ENCODE measurements at regions not wholly inside any gene's neighbourhood (a gene's known extent, or its start where the extent isn't known, plus 50 kb on each side); places are given as distances from the start of the nearest gene placed in this dataset.
"Not testable (repeated sequence)": the region's sequence is repeated elsewhere in the genome, so short reads cannot be mapped to it uniquely, and the experiment has no call there.

DNA sequence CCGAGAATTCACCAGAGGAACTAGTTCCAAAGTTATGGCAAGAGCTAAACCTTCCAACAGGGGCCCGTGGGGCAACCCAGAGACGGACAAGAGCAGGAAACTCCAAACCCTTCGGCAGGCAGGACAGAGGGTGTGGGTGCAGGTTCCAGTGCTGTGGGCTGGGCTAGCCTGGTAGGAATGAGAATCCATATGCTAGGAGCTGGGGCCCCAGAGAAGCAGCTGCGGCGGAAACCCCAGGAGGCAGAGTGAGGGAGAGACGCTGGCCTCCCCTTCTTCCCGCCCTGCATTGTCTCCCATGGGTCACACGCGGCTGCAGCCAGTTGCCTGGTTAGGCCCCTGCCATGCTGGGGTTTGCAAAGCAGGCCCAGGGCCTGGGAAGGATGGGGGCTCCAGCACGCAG, 126.2 kb upstream of the ALDH3B2 start:
- in situ Hi-C loops (cut with HindIII; ENCODE audit: low sequenced_read_pairs); H3K4me3 ChIP-seq (ENCODE audit: low read depth, low read length); DNase-seq (ENCODE audit: low read depth, low spot score): not testable (repeated sequence)

DNA sequence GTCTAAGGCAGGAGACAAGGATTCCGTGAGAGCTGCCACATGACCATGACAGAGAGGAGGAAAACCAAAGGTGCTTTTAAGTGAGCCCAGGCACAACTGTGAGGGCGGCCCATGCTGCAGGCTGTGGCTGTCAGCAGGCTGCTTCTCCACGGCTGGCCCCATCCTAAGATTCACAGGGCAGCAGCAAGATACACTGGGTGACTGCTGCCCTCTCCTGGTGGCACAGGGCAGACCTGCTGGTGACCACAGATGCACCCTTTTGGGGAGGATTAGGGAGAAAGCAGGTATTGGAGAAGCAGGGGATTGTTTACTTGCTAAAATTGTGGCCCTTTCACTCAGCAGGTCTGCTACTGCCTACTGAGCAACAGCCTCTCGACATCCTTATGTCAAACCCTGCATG, 125.4 kb upstream of the ALDH3B2 start:
- H3K4me3 ChIP-seq (ENCODE audit: low read depth, low read length); in situ Hi-C loops (cut with HindIII; ENCODE audit: low sequenced_read_pairs); DNase-seq (ENCODE audit: low read depth, low spot score): not testable (repeated sequence)

DNA sequence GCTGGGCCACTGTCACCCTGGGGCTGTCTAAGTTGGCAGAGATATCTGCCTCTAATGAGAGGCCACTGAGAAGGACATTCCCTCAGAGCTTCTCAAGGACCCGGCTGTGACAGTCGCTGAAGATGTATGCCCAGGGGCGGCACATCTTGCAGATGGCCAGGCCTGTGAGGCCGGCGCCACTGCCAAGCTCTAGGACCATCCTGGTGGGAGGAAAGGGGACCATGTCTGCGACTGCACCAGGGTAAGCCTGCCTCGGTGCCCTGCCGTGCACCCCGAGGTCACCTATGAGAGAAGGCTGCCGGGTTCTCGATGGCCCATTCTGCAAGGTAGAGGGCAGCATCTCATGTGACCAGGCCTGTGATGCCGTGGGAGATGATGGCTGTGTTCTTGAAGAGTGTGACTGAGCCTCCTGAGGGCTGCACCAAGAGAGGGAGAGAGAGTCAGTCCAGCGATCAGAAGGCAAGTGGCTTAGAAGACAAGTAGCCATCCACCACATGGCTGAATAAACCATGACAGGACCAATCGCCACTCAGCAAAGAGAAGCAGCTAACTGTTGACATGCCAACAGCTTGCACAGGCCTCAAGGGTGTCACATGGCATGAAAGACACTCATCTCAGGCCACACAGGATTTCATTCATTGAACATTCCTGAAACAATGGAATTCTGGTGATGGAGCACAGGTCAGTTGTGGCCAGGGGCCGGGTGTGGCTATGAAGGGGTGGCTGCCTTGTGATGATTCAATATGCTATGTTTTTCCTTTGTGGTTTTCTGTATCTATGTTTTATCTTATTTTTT, 123.5 kb upstream of the ALDH3B2 start:
- peak; percentile 17 for DNase-seq (ENCODE audit: low read depth, low spot score)
- in situ Hi-C loops (cut with HindIII; ENCODE audit: low sequenced_read_pairs): not testable (repeated sequence)

GRCh38 chr11:67795746-67796145, 121.3 kb upstream of the ALDH3B2 start:
- no peak for DNase-seq (ENCODE audit: low read depth, low spot score)
- no peak overlapping the region for H3K4me3 ChIP-seq (ENCODE audit: low read depth, low read length)
- in situ Hi-C loops (cut with HindIII; ENCODE audit: low sequenced_read_pairs): no loop called here
- TF ChIP-seq CTCF (IDR thresholded peaks at IDR 0.05; ENCODE audit: low read depth, low read length): no peak

More for the DNA sequence above, 123.5 kb upstream of the ALDH3B2 start:
- not testable (repeated sequence) for H3K4me3 ChIP-seq (ENCODE audit: low read depth, low read length)

GRCh38 chr11:67793750-67794149, 119.3 kb upstream of the ALDH3B2 start:
- H3K4me3 ChIP-seq (ENCODE audit: low read depth, low read length); in situ Hi-C loops (cut with HindIII; ENCODE audit: low sequenced_read_pairs); DNase-seq (ENCODE audit: low read depth, low spot score): not testable (repeated sequence)

DNA sequence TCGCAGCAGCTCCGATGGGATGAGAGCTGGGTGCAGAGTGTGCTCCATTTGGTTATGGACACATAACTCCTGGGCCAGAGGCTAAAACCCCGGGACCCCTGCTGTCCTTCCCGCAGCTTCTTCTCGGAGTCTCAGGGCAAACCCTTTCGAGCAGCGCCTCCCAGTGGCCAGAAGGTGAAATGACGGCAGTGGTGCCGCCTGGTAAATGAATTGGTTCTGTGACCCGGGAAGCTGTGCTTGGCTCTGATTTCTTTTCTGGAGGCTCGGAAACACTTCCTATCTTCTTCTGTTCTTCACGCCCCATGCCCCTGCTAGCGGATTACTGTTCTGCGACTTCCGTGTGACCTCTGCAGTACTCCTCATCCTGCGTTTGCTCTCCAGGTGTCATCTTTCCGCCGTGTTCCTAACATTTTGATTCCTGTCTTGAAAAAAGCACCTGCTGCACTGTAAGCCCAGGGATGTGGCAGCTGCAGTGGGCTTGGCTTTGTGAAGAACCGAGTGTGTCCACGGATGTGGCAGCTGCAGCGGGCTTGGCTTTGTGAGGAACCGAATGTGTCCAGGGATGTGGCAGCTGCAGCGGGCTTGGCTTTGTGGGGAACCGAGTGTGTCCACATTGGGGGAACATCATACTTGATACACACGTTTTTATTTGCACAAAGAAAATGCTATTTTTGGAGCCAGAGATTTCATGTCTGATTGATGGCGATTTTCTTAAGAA, 118.0 kb upstream of the ALDH3B2 start:
- in situ Hi-C loops (cut with HindIII; ENCODE audit: low sequenced_read_pairs); H3K4me3 ChIP-seq (ENCODE audit: low read depth, low read length): not testable (repeated sequence)
- peak; percentile 7 for DNase-seq (ENCODE audit: low read depth, low spot score)
- TF ChIP-seq CTCF (IDR thresholded peaks at IDR 0.05; ENCODE audit: low read depth, low read length): peak; percentile 52

DNA sequence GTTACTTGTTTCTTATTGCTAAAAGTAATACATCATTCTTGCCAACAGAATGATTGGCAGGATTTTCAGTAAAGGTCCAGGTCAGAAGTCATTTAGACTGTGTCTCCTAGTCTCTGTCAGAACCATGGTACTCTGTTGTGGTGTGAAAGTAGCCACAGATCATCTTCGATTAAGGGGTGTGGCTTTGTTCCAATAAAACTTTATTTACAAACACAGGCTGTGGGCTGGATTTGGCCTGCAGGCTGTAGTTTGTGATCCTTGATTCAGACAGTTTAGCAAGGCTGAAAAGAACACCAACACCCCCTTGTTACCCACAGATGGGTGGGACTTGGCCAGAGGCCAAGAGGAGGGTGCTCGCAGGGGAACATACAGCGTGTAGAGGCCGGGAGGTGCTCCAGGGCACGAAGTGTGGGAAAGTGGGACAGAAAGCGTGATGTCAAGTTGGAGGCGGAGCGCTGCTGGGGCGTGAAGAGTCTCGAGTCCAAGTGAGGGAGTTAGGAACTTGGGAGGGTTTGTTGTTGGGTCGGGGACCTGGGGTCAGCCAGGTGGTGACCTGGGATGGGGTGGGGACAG, 117.3 kb upstream of the ALDH3B2 start:
- in situ Hi-C loops (cut with HindIII; ENCODE audit: low sequenced_read_pairs); H3K4me3 ChIP-seq (ENCODE audit: low read depth, low read length); DNase-seq (ENCODE audit: low read depth, low spot score): not testable (repeated sequence)

- H3K4me3 ChIP-seq (ENCODE audit: low read depth, low read length); DNase-seq (ENCODE audit: low read depth, low spot score); in situ Hi-C loops (cut with HindIII; ENCODE audit: low sequenced_read_pairs): not testable (repeated sequence)
Observed at GRCh38 chr11:67788341-67788695, 113.9 kb upstream of the ALDH3B2 start.

- H3K4me3 ChIP-seq (ENCODE audit: low read depth, low read length); in situ Hi-C loops (cut with HindIII; ENCODE audit: low sequenced_read_pairs); DNase-seq (ENCODE audit: low read depth, low spot score): not testable (repeated sequence)
Observed at GRCh38 chr11:67787681-67788340, 113.4 kb upstream of the ALDH3B2 start.

DNA sequence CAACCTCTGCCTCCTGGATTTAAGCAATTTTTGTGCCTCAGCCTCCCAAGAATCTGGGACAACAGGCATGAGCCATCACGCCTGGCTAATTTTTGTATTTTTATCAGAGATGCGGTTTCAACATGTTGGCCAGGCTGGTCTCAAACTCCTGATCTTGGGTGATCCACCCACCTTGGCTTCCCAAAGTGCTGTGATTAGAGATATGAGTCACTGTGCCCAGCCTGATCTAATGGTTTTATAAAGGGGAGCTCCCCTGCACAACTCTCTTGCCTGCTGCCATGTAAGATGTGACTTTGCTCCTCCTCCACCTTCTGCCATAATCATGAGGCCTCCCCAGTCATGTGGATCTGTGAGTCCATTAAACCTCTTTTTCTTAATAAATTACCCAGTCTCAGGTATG, 107.5 kb upstream of the ALDH3B2 start:
- in situ Hi-C loops (cut with HindIII; ENCODE audit: low sequenced_read_pairs); DNase-seq (ENCODE audit: low read depth, low spot score); H3K4me3 ChIP-seq (ENCODE audit: low read depth, low read length): not testable (repeated sequence)

- DNase-seq (ENCODE audit: low read depth, low spot score); H3K4me3 ChIP-seq (ENCODE audit: low read depth, low read length); in situ Hi-C loops (cut with HindIII; ENCODE audit: low sequenced_read_pairs): not testable (repeated sequence)
Observed at GRCh38 chr11:67781506-67781905, 107.1 kb upstream of the ALDH3B2 start.

Data from astrocyte of the spinal cord (primary cell).